Endothelial cell of umbilical vein (primary cell): ENCODE measurements at regions not wholly inside any gene's neighbourhood (a gene's known extent, or its start where the extent isn't known, plus 50 kb on each side); places are given as distances from the start of the nearest gene placed in this dataset.

Experiments
- BruUV-seq: library from RNA; stranded (reverse); fragments of 400-500 nt; replicated peaks from 2 replicates; lab custom pipeline; 2021; lab: Mats Ljungman, UMichigan
- CTCF ChIA-PET: fragments of 300-600, 350-600 bp; sonication (Branson Sonifier 250); formaldehyde crosslinking; loops from one replicate; lab custom pipeline; 2021; ENCODE audit warnings: antibody characterized with exemption, inconsistent platforms; lab: Charles Lee
- POLR2A ChIA-PET: fragments of 300-600, 350-600 bp; sonication (Branson Sonifier 250); formaldehyde crosslinking; loops from one replicate; lab custom pipeline; 2021; ENCODE audit warnings: antibody characterized with exemption, inconsistent platforms; lab: Charles Lee
- DNase-seq: peaks from one replicate; pipeline ENCODE4 v3.0.0-alpha.2; 2011; ENCODE audit warnings: low read depth, low spot score
- FAIRE-seq: peaks from 2 replicates; lab custom pipeline; 2011; peaks lifted over from hg19 to GRCh38; lab: Jason Lieb, UNC
- H2AFZ ChIP-seq: 2 replicates; pipeline ENCODE4 v1.6.0; 2012; ENCODE audit warnings: low read depth, low read length, control low read depth, inconsistent platforms
- H3K27ac ChIP-seq: 2 replicates; pipeline ENCODE4 v1.5.1; 2011; ENCODE audit warnings: low read depth, mild to moderate bottlenecking, control low read depth, low read length, moderate library complexity; ENCODE audit not compliant: insufficient read depth
- H3K27me3 ChIP-seq, 2 experiments: 2 replicates each; pipeline versions ENCODE4 v1.6.0 to v1.6.1; 2011; ENCODE audit warnings: low read length in 2 of 2, mixed read lengths in 1 of 2; ENCODE audit not compliant: control insufficient read depth in 2 of 2, insufficient read depth in 2 of 2
- H3K36me3 ChIP-seq, 2 experiments: 2 replicates in 1 of 2; 3 replicates in 1 of 2; pipeline ENCODE4 v1.5.1; 2011; ENCODE audit warnings: low read length in 2 of 2, mild to moderate bottlenecking in 1 of 2, moderate library complexity in 1 of 2; ENCODE audit not compliant: control insufficient read depth in 2 of 2, insufficient read depth in 2 of 2; ENCODE audit errors: extremely low read depth in 1 of 2
- H3K4me1 ChIP-seq: 3 replicates; pipeline ENCODE4 v1.5.1; 2011; ENCODE audit warnings: mild to moderate bottlenecking, low read length; ENCODE audit not compliant: control insufficient read depth, insufficient read depth; ENCODE audit errors: extremely low read depth
- H3K4me2 ChIP-seq: 2 replicates; pipeline ENCODE4 v1.6.1; 2011; ENCODE audit warnings: low read length, control low read depth, mixed read lengths; ENCODE audit not compliant: insufficient read depth
- H3K4me3 ChIP-seq, 3 experiments: fragments of 200-600 bp in 1 of 3; sonication (generic), shearing (Covaris generic) in 1 of 3; replicated peaks in 1 of 3; 2 replicates each; pipeline ENCODE4 v1.5.1; 2011 to 2016; ENCODE audit warnings: control low read depth in 3 of 3, low read length in 3 of 3, mild to moderate bottlenecking in 2 of 3, inconsistent platforms in 1 of 3, low read depth in 1 of 3, moderate library complexity in 1 of 3; ENCODE audit not compliant: insufficient read depth in 1 of 3
- H3K79me2 ChIP-seq: 2 replicates; pipeline ENCODE4 v1.6.0; 2012; ENCODE audit warnings: low read length, inconsistent platforms; ENCODE audit not compliant: control insufficient read depth, insufficient read depth
- H3K9ac ChIP-seq: replicated peaks from 2 replicates; pipeline ENCODE3; 2011; ENCODE audit warnings: low read length, control low read depth; ENCODE audit not compliant: insufficient read depth; ENCODE audit errors: extremely low read depth
- H3K9me1 ChIP-seq: replicated peaks from 3 replicates; pipeline ENCODE4 v1.6.0; 2011; ENCODE audit warnings: mild to moderate bottlenecking, low read length; ENCODE audit not compliant: control insufficient read depth, insufficient read depth; ENCODE audit errors: extremely low read depth
- H3K9me3 ChIP-seq: replicated peaks from 2 replicates; pipeline ENCODE4 v1.5.1; 2012; ENCODE audit warnings: low read length, inconsistent platforms; ENCODE audit not compliant: control insufficient read depth, insufficient read depth
- H4K20me1 ChIP-seq: replicated peaks from 2 replicates; pipeline ENCODE3; 2011; ENCODE audit warnings: mild to moderate bottlenecking, low read length; ENCODE audit not compliant: control insufficient read depth, insufficient read depth; ENCODE audit errors: extremely low read depth
- EZH2 ChIP-seq: IDR thresholded peaks from 2 replicates; pipeline ENCODE4 v1.6.1; 2012; ENCODE audit warnings: borderline replicate concordance, low read depth, mild to moderate bottlenecking, moderate library complexity, low read length, inconsistent platforms; ENCODE audit not compliant: severe bottlenecking
- FOS ChIP-seq: IDR thresholded peaks from 2 replicates; pipeline ENCODE4 v1.6.1; 2011; ENCODE audit warnings: mild to moderate bottlenecking, low read length, moderate library complexity, borderline replicate concordance; ENCODE audit not compliant: insufficient read depth
- GATA2 ChIP-seq: IDR thresholded peaks from 2 replicates; pipeline ENCODE4 v1.7.0; 2011; ENCODE audit warnings: low read depth, mild to moderate bottlenecking, moderate library complexity, mixed read lengths, low read length; ENCODE audit not compliant: insufficient read length, insufficient read depth
- JUN ChIP-seq: IDR thresholded peaks from 2 replicates; pipeline ENCODE4 v1.6.1; 2011; ENCODE audit warnings: borderline replicate concordance, low read depth; ENCODE audit not compliant: insufficient read length, insufficient read depth
- MYC ChIP-seq: IDR thresholded peaks from one replicate; pipeline ENCODE4 v1.6.1; 2011; ENCODE audit warnings: mild to moderate bottlenecking, low read depth, low read length
- POLR2A ChIP-seq: IDR thresholded peaks from 2 replicates; pipeline ENCODE4 v1.6.1; 2012; ENCODE audit warnings: low read depth, mild to moderate bottlenecking, control low read depth, low read length
- POLR2AphosphoS5 ChIP-seq: IDR thresholded peaks from 2 replicates; pipeline ENCODE4 v1.6.1; 2012; ENCODE audit warnings: low read depth, mild to moderate bottlenecking, control low read depth, low read length, moderate library complexity; ENCODE audit not compliant: insufficient read depth
- dilution Hi-C: fragments of 300-500 bp; cut with MboI; formaldehyde crosslinking; loops from one replicate; pipeline ENCODE4 v1.15.0; 2019; ENCODE audit warnings: low sequenced_read_pairs; ENCODE audit not compliant: extremely low pct_ligation_motif_present
- intact Hi-C: fragments of 100-400 bp; cut with micrococcal nuclease; formaldehyde crosslinking; loops from one replicate; pipeline ENCODE4 v1.10.0; 2022
- TF ChIP-seq, protein P1 (sequence below), 2 donors: IDR thresholded peaks; 1 replicate in 1 of 2; 2 replicates in 1 of 2; pipeline ENCODE4 v1.5.1; 2011; ENCODE audit warnings: low read length in 2 of 2, mild to moderate bottlenecking in 2 of 2, moderate library complexity in 2 of 2, control low read depth in 1 of 2, inconsistent platforms in 1 of 2, low read depth in 1 of 2; ENCODE audit not compliant: insufficient read depth in 1 of 2; ENCODE audit errors: extremely low read depth in 1 of 2
- TF ChIP-seq, protein P2 (sequence below): IDR thresholded peaks from 2 replicates; pipeline ENCODE4 v1.6.1; 2011; ENCODE audit not compliant: insufficient read depth, insufficient read length

DNA sequence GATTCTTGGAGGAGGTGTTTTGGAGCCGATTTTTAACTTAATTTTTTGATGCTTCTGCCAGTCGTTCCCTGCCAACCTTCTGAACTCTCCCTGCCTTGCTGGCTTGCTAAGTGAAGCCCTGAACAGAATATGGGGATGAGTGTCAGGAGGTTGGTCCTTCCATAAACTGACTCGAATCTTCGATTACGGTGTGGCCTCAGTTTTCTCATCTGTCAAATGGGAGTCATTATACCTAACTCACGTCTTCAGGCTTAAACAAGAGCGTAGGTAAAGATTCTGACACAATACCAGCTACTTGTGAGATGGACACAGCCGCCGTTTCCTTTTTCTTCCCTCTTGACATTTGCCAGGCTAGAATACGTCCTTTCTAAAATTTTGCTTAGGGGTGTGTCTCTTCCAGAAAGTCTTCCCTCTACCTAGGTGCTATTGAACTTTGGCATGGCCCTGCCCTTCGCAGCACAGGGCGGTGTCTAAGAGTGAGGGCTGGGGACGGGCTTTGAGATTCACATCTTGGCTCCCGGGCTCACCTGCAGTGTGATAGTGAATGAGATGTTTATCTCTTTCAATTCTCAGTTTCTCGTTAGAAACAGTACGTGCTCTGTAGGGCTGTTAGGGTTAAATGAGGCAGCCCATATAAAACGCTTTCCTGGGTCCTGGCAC is 190.6 kb upstream of the SDK2 start:
- no peaks in the 10 kb centered on the region for H3K4me1 ChIP-seq
- H3K4me2 ChIP-seq = no peak overlapping the region
- no peaks in the 10 kb centered on the region for H3K9me1 ChIP-seq
- ChIA-PET CTCF (no interaction called here), POLR2A (no interaction called here)
- H3K9me3 ChIP-seq = peaks cover 3% of the 10 kb centered on the region
- no peaks in the 10 kb centered on the region for H3K36me3 ChIP-seq
- no peak for TF ChIP-seq JUN
- no peak for TF ChIP-seq FOS
- TF ChIP-seq POLR2AphosphoS5 = no peak
- TF ChIP-seq, protein P1, sequence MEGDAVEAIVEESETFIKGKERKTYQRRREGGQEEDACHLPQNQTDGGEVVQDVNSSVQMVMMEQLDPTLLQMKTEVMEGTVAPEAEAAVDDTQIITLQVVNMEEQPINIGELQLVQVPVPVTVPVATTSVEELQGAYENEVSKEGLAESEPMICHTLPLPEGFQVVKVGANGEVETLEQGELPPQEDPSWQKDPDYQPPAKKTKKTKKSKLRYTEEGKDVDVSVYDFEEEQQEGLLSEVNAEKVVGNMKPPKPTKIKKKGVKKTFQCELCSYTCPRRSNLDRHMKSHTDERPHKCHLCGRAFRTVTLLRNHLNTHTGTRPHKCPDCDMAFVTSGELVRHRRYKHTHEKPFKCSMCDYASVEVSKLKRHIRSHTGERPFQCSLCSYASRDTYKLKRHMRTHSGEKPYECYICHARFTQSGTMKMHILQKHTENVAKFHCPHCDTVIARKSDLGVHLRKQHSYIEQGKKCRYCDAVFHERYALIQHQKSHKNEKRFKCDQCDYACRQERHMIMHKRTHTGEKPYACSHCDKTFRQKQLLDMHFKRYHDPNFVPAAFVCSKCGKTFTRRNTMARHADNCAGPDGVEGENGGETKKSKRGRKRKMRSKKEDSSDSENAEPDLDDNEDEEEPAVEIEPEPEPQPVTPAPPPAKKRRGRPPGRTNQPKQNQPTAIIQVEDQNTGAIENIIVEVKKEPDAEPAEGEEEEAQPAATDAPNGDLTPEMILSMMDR (IDR thresholded peaks at IDR 0.05; ENCODE audit: extremely low read depth in 1 of 2, insufficient read depth in 1 of 2, low read depth in 1 of 2, low read length in 2 of 2) = no peak
- TF ChIP-seq GATA2 = no peak
- TF ChIP-seq, protein P2, sequence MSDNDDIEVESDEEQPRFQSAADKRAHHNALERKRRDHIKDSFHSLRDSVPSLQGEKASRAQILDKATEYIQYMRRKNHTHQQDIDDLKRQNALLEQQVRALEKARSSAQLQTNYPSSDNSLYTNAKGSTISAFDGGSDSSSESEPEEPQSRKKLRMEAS = no peak
- no peak for TF ChIP-seq MYC
- no peak for TF ChIP-seq EZH2
- no peak for TF ChIP-seq POLR2A
- intact Hi-C loops = loop anchor here (5.0 kb wide), 1 partner anchor 152 kb away; no protein-coding TSS in a partner anchor
- BruUV-seq = no TSS peak
- FAIRE-seq (no peak), DNase-seq (no peak)
- H4K20me1 ChIP-seq = no peaks in the 10 kb centered on the region
- H3K27ac ChIP-seq = no peak overlapping the region
- dilution Hi-C loops = no loop called here
- H3K4me3 ChIP-seq = no peak overlapping the region
- H3K79me2 ChIP-seq = no peaks in the 10 kb centered on the region
- H3K9ac ChIP-seq = no peak overlapping the region
- no peak overlapping the region for H2AFZ ChIP-seq
- H3K27me3 ChIP-seq = no peaks in the 10 kb centered on the region
